Spleen (tissue), 11 donors: ENCODE measurements at regions not wholly inside any gene's neighbourhood (a gene's known extent, or its start where the extent isn't known, plus 50 kb on each side); places are given as distances from the start of the nearest gene placed in this dataset.

Experiments
- DNase-seq: peaks from one replicate; pipeline ENCODE4 v3.0.0-alpha.2; 2020
- H3K27ac ChIP-seq, 8 donors: fragments of 200-600 bp; sonication (generic) in 7 of 8; 1 replicate in 4 of 8; 2 replicates in 4 of 8; pipeline versions ENCODE4 v1.5.0 to v1.8.0; 2016 to 2021; ENCODE audit warnings: inconsistent platforms in 4 of 8, mild to moderate bottlenecking in 4 of 8, moderate library complexity in 1 of 8
- H3K27me3 ChIP-seq, 7 donors: fragments of 200-600 bp; sonication (generic) in 6 of 7; replicated peaks in 1 of 7; 1 replicate in 4 of 7; 2 replicates in 3 of 7; pipeline versions ENCODE4 v1.5.0 to v1.8.0; 2016 to 2021; ENCODE audit warnings: inconsistent platforms in 3 of 7, mild to moderate bottlenecking in 1 of 7
- H3K36me3 ChIP-seq, 6 donors: fragments of 200-600 bp; sonication (generic) in 5 of 6; 1 replicate in 4 of 6; 2 replicates in 2 of 6; pipeline versions ENCODE4 v1.5.0 to v1.8.0; 2016 to 2021; ENCODE audit warnings: inconsistent platforms in 2 of 6
- H3K4me1 ChIP-seq, 6 donors: fragments of 200-600 bp; sonication (generic) in 5 of 6; 1 replicate in 3 of 6; 2 replicates in 3 of 6; pipeline versions ENCODE4 v1.5.0 to v1.8.0; 2016 to 2021; ENCODE audit warnings: inconsistent platforms in 3 of 6
- H3K4me3 ChIP-seq, 8 donors: fragments of 200-600 bp; sonication (generic) in 7 of 8; 1 replicate in 4 of 8; 2 replicates in 4 of 8; pipeline versions ENCODE4 v1.5.0 to v1.8.0; 2016 to 2021; ENCODE audit warnings: inconsistent platforms in 4 of 8, mild to moderate bottlenecking in 4 of 8, moderate library complexity in 2 of 8
- H3K9me3 ChIP-seq, 8 donors: fragments of 200-600 bp; sonication (generic) in 7 of 8; 1 replicate in 4 of 8; 2 replicates in 4 of 8; pipeline versions ENCODE4 v1.5.0 to v1.8.0; 2016 to 2021; ENCODE audit warnings: inconsistent platforms in 4 of 8
- CTCF ChIP-seq, 11 experiments: fragments of 200-600 bp in 7 of 11; fragments of 450-650 bp in 4 of 11; sonication (generic) in 4 of 11; IDR thresholded peaks in 8 of 11; conservative IDR thresholded peaks in 3 of 11; 1 replicate in 7 of 11; 2 replicates in 4 of 11; pipeline versions ENCODE4 v1.4.0 to v1.8.0; 2016 to 2021; ENCODE audit warnings: antibody characterized with exemption in 11 of 11, inconsistent platforms in 4 of 11, mild to moderate bottlenecking in 1 of 11
- POLR2A ChIP-seq, 3 donors: fragments of 450-650 bp; IDR thresholded peaks; one replicate each; pipeline ENCODE4 v1.5.1; 2017; ENCODE audit warnings: antibody characterized with exemption in 3 of 3, mild to moderate bottlenecking in 1 of 3
- POLR2AphosphoS5 ChIP-seq, 3 donors: sonication (generic); formaldehyde crosslinking; IDR thresholded peaks; one replicate each; pipeline ENCODE4 v1.5.1; 2017; ENCODE audit warnings: antibody characterized with exemption in 3 of 3
- WGBS, 5 donors: extraction: QIAGEN DNeasy Blood & Tissue Kit in 3 of 5; methylation state at CpG; one replicate each; pipeline versions ENCODE4 v1.1.5 to v1.1.7; 2013 to 2018; 5-methylcytosine and 5-hydroxymethylcytosine counted together
- intact Hi-C: fragments of 100-400 bp; cut with DNase I; formaldehyde crosslinking; loops from one replicate; pipeline ENCODE4 v1.15.0; 2023; ENCODE audit warnings: low total_unique reads
- donor health status: healthy with polysubstance abuse.
- donor health status: DM: no; HTN: no; CAD: no; lungs with moderate emphysema.
- donor health status: DM: no; HTN: no; CAD: no.
- donor health status: Bipolar disorder and iron deficiency.
- donor health status: healthy.
- donor health status: DM: no; HTN: no; CAD: no.
- donor health status: DM: yes; HTN: yes; CAD: no.

- Histone ChIP-seq H3K4me1 (no peaks in the 10 kb centered on the region), H3K27me3 (peaks cover 0 to 17% (median 0%) of the 10 kb centered on the region in 7 donors), H3K27ac (no peak overlapping the region), H3K36me3 (no peaks in the 10 kb centered on the region), H3K4me3 (no peak overlapping the region), H3K9me3 (peaks cover 0 to 4% (median 0%) of the 10 kb centered on the region in 8 donors)
- no peak for DNase-seq
- intact Hi-C loops, result no loop called here
- TF ChIP-seq CTCF (IDR thresholded peaks at IDR 0.05 in 8 of 11, conservative IDR thresholded peaks at IDR 0.05 in 3 of 11), result no peak
- no peak for TF ChIP-seq POLR2AphosphoS5 (IDR thresholded peaks at IDR 0.05)
- TF ChIP-seq POLR2A (IDR thresholded peaks at IDR 0.05), result no peak
- 51 to 73% (median 65%) methylated on average over 3 of the region's 3 CpGs for WGBS, 5 donors
Measured at GRCh38 chr9:16221822-16222547, 648.5 kb downstream of the BNC2 start.

- intact Hi-C loops, result no loop called here
Measured at GRCh38 chr9:16223074-16223871, 647.2 kb downstream of the BNC2 start.

GRCh38 chr9:16230731-16231130 is 639.7 kb downstream of the BNC2 start:
- intact Hi-C loops, result no loop called here
- no peak for TF ChIP-seq CTCF (IDR thresholded peaks at IDR 0.05 in 8 of 11, conservative IDR thresholded peaks at IDR 0.05 in 3 of 11)
- TF ChIP-seq POLR2A (IDR thresholded peaks at IDR 0.05), result no peak
- no peak for TF ChIP-seq POLR2AphosphoS5 (IDR thresholded peaks at IDR 0.05)
- no peak overlapping the region for H3K27ac ChIP-seq
- no peaks in the 10 kb centered on the region for H3K36me3 ChIP-seq
- no peaks in the 10 kb centered on the region for H3K4me1 ChIP-seq
- peaks cover 0 to 31% (median 19%) of the 10 kb centered on the region in 8 donors for H3K9me3 ChIP-seq
- no peak for DNase-seq
- 91 to 96% (median 92%) methylated on average over 10 of the region's 10 CpGs for WGBS, 5 donors
- H3K27me3 ChIP-seq, result no peaks in the 10 kb centered on the region
- no peak overlapping the region for H3K4me3 ChIP-seq

More at GRCh38 chr9:16223074-16223871, 647.2 kb downstream of the BNC2 start:
- Histone ChIP-seq H3K27ac (no peak overlapping the region), H3K36me3 (no peaks in the 10 kb centered on the region), H3K27me3 (peaks cover 0 to 11% (median 0%) of the 10 kb centered on the region in 7 donors), H3K9me3 (peaks cover 0 to 4% (median 0%) of the 10 kb centered on the region in 8 donors), H3K4me3 (no peak overlapping the region), H3K4me1 (no peaks in the 10 kb centered on the region)
- WGBS, 5 donors, result 87 to 94% (median 90%) methylated on average over 15 to 17 of the region's 17 CpGs
- TF ChIP-seq CTCF (IDR thresholded peaks at IDR 0.05 in 8 of 11, conservative IDR thresholded peaks at IDR 0.05 in 3 of 11) (no peak), POLR2AphosphoS5 (IDR thresholded peaks at IDR 0.05) (no peak), POLR2A (IDR thresholded peaks at IDR 0.05) (no peak)
- no peak for DNase-seq

GRCh38 chr9:16236311-16236710 is 634.2 kb downstream of the BNC2 start:
- no peak for DNase-seq
- Histone ChIP-seq H3K36me3 (no peaks in the 10 kb centered on the region), H3K9me3 (peaks cover 0 to 37% (median 19%) of the 10 kb centered on the region in 8 donors), H3K27ac (no peak overlapping the region), H3K4me1 (no peaks in the 10 kb centered on the region), H3K27me3 (no peaks in the 10 kb centered on the region), H3K4me3 (no peak overlapping the region)
- 80 to 91% (median 81%) methylated on average over 8 of the region's 8 CpGs for WGBS, 5 donors
- intact Hi-C loops, result no loop called here
- TF ChIP-seq POLR2AphosphoS5 (IDR thresholded peaks at IDR 0.05) (no peak), CTCF (IDR thresholded peaks at IDR 0.05 in 8 of 11, conservative IDR thresholded peaks at IDR 0.05 in 3 of 11) (no peak), POLR2A (IDR thresholded peaks at IDR 0.05) (no peak)
